HG03139 (cell line): ENCODE measurements at regions not wholly inside any gene's neighbourhood (a gene's known extent, or its start where the extent isn't known, plus 50 kb on each side); places are given as distances from the start of the nearest gene placed in this dataset.
"Not testable (repeated sequence)": the region's sequence is repeated elsewhere in the genome, so short reads cannot be mapped to it uniquely, and the experiment has no call there.

Experiments used
- ATAC-seq: cut with Tn5 transposase; IDR thresholded peaks from one replicate; pipeline ENCODE4 v1.9.1; 2021; ENCODE audit not compliant: unreplicated experiment

GRCh38 chr11:81220146-81220895 lies 1513.3 kb downstream of the FAM181B start:
- no peak for ATAC-seq

GRCh38 chr11:81219661-81220060 lies 1514.0 kb downstream of the FAM181B start:
- ATAC-seq = no peak

DNA sequence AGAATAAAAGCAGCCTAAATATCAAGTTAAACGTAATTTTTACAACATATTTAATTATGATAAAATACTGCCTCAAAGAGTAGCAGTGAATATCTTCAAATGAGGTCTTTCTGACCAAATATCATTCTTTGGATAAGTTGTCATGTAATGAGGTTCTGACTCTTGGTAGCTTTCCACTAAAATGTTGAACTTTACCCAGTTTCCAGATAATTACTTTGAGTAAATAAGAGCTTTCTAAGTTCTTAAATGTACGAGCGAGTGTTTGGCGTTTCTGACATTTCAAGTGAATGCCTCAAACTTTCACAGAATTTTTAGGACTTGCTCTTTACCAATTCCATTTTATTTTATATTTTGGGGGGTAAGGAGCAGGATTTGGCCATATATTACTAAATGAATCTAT lies 1515.2 kb downstream of the FAM181B start:
- no peak for ATAC-seq

- no peak for ATAC-seq
Observed at GRCh38 chr11:81211050-81211449, 1522.6 kb downstream of the FAM181B start.

DNA sequence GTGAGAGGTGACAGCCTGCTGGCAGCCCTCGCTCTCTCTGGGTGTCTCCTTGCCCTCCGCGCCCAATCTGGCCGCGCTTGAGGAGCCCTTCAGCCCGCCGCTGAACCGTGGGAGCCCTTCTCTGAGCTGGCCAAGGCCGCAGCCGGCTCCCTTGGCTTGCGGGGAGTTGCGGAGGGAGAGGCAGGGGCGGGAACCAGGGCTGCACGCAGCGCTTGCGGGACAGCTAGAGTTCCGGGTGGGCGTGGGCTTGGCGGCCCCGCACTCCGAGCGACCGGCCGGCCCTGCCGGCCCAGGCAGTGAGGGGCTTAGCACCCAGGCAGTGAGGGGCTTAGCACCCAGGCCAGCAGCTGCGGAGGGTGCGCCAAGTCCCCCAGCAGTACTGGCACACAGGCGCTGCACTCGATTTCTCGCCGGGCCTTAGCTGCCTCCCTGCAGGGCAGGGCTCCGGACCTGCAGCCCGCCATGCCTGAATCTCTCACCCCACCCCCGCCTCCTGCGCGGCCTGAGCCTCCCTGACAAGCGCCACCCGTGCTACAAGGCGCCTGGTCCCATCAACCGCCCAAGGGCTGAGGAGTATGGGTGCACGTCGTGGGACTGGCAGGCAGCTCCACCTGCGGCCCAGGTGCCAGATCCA lies 1526.1 kb downstream of the FAM181B start:
- no peak for ATAC-seq

- no peak for ATAC-seq
Observed at GRCh38 chr11:81203876-81204275, 1529.8 kb downstream of the FAM181B start.

GRCh38 chr11:81197396-81197795 lies 1536.3 kb downstream of the FAM181B start:
- no peak for ATAC-seq

GRCh38 chr11:81192516-81192915 lies 1541.1 kb downstream of the FAM181B start:
- no peak for ATAC-seq

- ATAC-seq = no peak
Observed at GRCh38 chr11:81190546-81190945, 1543.1 kb downstream of the FAM181B start.

GRCh38 chr11:81187033-81187432 lies 1546.6 kb downstream of the FAM181B start:
- ATAC-seq = not testable (repeated sequence)

DNA sequence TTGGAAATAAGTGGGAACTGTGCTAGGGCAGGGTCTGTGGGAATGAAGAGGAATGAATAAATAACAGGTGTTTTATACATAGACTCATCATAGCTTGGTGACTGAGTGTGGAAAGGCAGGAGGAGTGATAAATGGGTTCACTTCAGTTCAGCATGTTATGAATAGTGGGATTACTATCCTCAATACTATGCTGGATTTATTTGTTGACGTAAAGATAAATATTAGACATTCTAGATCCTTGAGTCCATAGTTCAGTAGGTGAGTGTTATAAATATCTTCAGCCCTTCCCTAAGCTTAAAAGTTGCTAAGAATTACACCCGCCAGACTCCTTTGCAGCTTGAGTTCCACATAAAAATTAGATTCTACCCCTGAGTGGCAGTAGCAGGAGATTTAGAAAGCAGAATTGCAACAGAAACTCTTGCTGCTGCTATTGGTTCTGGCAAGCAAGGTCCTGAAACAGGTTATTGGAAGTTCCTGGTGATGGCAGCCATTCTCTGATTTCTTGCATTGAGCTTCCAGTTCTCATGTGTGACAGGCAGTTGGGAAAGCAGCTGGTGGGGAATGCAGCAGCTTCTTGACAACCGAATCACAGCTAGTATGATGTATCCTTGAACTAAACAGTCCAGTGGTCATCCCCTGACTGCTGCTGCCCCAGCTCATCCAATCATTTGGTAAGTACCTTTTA lies 1558.9 kb downstream of the FAM181B start:
- ATAC-seq = no peak

DNA sequence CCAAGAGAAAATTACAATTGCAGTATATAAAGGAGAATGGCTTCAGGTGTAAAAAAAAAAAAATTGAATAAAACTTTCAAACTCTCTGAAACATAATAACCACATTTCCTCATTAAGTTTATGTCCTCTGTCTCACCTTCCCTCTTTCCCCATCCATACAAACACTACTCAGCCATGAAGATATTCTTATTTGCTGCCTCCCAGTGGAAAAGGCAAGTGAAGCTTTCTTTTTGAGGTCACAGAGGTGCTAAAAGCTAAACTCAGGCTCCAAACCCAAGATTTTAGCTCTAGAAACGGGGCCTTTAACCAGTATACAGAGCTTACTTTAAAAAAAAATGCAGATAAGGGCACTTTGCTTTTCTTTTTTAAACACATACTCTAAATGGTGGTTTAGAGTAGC lies 1568.5 kb downstream of the FAM181B start:
- ATAC-seq = no peak

DNA sequence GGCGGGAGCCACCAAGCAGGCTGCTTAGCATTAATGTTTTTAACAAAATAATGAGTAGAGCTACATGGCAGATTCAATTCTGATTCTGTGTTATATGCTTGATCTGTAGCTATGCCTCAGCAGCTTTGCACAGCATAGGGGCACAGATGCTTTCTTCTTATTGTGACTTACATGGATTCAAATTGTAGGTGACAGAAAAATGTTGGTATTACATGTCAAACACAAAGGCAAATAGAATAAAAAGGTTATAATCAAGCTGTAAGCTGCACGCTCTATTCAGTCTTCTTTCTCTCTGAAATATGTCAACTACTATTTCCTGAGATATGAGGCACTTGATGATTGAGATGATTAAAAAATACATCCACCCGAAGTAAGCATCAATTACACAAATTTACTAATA lies 1573.8 kb downstream of the FAM181B start:
- no peak for ATAC-seq

GRCh38 chr11:81135570-81135969 lies 1598.1 kb downstream of the FAM181B start:
- no peak for ATAC-seq

GRCh38 chr11:81129618-81130017 lies 1604.0 kb downstream of the FAM181B start:
- ATAC-seq = no peak

GRCh38 chr11:81112718-81113117 lies 1620.9 kb downstream of the FAM181B start:
- no peak for ATAC-seq

DNA sequence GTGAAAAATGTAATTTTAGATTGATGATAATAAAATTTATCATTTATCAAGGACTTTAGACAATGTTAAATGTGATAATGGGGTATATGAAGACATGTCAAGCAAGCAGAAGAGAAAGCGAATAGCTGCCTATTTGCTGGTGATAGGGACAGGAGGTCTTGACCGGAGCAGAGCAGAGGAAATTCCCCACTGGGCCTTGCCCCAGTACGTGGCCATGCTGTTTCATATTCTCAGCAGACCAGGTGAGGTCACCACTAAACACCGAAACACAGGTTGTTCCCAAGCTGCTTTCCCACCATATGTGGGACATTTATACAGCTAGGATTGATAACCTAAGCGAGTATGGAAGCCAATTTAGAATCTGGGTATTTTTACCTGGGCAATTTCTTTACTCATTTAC lies 1629.6 kb downstream of the FAM181B start:
- no peak for ATAC-seq

DNA sequence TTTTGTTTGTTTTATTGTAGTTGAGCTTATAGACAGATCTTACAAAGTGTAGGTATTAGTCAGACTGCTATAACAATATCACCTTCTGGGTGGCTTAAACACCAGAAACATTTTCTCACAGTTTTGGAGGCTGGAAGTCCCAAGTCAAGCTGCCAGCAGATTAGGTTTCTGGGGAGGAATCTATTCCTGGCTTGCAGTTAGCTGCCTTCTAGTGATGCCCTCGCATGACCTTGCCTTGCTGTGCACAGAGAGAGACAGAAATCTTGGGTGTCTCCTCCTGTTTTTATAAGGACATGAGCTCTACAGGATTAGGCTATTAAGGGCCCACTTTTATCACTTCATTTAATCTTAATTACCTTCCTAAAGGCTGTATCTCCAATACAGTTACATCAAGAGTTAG lies 1635.2 kb downstream of the FAM181B start:
- no peak for ATAC-seq

- no peak for ATAC-seq
Observed at GRCh38 chr11:81092522-81092921, 1641.1 kb downstream of the FAM181B start.

DNA sequence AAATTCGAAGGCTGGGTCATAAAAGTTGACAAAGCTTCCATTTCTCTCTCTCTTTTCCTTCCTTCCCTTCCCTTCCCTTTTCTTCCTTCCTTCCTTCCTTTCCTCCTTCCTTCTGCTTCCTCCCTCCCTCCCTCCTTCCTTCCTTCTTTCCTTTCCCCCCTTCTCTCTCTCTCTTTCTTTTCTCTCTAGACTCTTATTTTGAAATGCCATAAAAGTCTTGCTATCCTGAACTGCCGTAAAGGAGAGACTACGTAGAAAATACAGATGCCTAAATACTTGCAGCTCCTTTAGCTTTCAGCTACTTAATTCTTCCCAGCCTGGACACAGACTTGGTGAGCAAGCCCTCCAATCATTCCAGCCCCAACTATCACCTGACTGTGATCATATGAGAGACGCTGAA lies 1644.4 kb downstream of the FAM181B start:
- no peak for ATAC-seq

GRCh38 chr11:81080476-81080875 lies 1639.6 kb upstream of the TENM4 start:
- ATAC-seq = no peak

DNA sequence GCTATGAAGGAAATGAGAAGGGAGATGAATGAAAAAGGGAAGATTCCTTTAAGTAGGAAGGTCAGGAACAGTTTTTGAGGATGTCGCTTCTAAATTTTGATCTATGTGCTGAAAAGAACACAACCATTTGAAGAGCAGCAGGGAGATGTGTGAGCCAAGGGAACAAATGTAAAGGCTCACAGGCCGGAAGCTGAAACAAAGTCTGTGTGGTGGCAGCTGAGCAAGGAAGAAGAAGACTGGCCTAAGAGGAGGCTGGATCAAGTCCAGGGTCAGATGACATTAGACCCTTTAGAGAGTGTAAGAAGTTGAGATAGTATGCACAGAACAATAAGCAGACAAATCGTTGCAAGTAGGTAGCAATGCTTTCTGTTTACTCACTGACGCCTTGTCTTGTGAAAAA lies 1631.4 kb upstream of the TENM4 start:
- no peak for ATAC-seq
